HCT116 (cell line): ENCODE measurements at regions not wholly inside any gene's neighbourhood (a gene's known extent, or its start where the extent isn't known, plus 50 kb on each side); places are given as distances from the start of the nearest gene placed in this dataset.

Experiments
- CTCF ChIP-seq, 3 experiments: fragments of 200-600 bp in 1 of 3; sonication (generic) in 1 of 3; IDR thresholded peaks in 2 of 3; conservative IDR thresholded peaks in 1 of 3; 2 replicates each; pipeline ENCODE4 v1.5.1; 2012 to 2017; ENCODE audit warnings: low read depth in 2 of 3, low read length in 2 of 3, antibody characterized with exemption in 1 of 3, borderline replicate concordance in 1 of 3, control low read depth in 1 of 3, mild to moderate bottlenecking in 1 of 3, mixed read lengths in 1 of 3, mixed run types in 1 of 3, moderate library complexity in 1 of 3; ENCODE audit not compliant: insufficient read depth in 1 of 3
- EZH2 ChIP-seq: fragments of 200-600 bp; sonication (generic); IDR thresholded peaks from 2 replicates; pipeline ENCODE4 v1.6.1; 2017; ENCODE audit warnings: antibody characterized with exemption, mixed run types
- POLR2A ChIP-seq: IDR thresholded peaks from 2 replicates; pipeline ENCODE4 v1.7.0; 2011; ENCODE audit warnings: borderline replicate concordance; ENCODE audit not compliant: insufficient read depth, insufficient read length; ENCODE audit errors: extremely low read depth
- POLR2AphosphoS5 ChIP-seq: IDR thresholded peaks from 2 replicates; pipeline ENCODE4 v1.6.1; 2011; ENCODE audit warnings: mild to moderate bottlenecking, low read depth, low read length, moderate library complexity
- YY1 ChIP-seq: IDR thresholded peaks from 2 replicates; pipeline ENCODE4 v1.6.1; 2011; ENCODE audit warnings: low read length, low read depth, moderate library complexity, mild to moderate bottlenecking; ENCODE audit not compliant: insufficient replicate concordance; ENCODE audit errors: extremely low read depth
- ZNF274 ChIP-seq: fragments of 200-500 bp; sonication (Bioruptor generic); IDR thresholded peaks from 2 replicates; pipeline ENCODE4 v1.6.1; 2014; ENCODE audit warnings: mild to moderate bottlenecking, low read depth, low read length, inconsistent platforms

- TF ChIP-seq CTCF (IDR thresholded peaks at IDR 0.05 in 2 of 3, conservative IDR thresholded peaks at IDR 0.05 in 1 of 3; ENCODE audit: borderline replicate concordance in 1 of 3, insufficient read depth in 1 of 3, low read depth in 2 of 3, low read length in 2 of 3) = no peak
- no peak for TF ChIP-seq ZNF274
- no peak for TF ChIP-seq EZH2
- TF ChIP-seq POLR2AphosphoS5 = no peak
- TF ChIP-seq POLR2A = no peak
- no peak for TF ChIP-seq YY1
Measured at GRCh38 chr10:58936364-58936763, 240.1 kb upstream of the PHYHIPL start.
